GM21723 (cell line): ENCODE measurements at regions not wholly inside any gene's neighbourhood (a gene's known extent, or its start where the extent isn't known, plus 50 kb on each side); places are given as distances from the start of the nearest gene placed in this dataset.

Experiments used
- ATAC-seq: cut with Tn5 transposase; IDR thresholded peaks from one replicate; pipeline ENCODE4 v1.9.1; 2021; ENCODE audit warnings: mild to moderate bottlenecking, moderate library complexity; ENCODE audit not compliant: unreplicated experiment

GRCh38 chr14:101359221-101360053, 201.9 kb upstream of the DIO3 start:
- ATAC-seq = no peak

- no peak for ATAC-seq
Measured at GRCh38 chr14:101360054-101360911, 201.0 kb upstream of the DIO3 start.

- ATAC-seq = no peak
Measured at GRCh38 chr14:101361044-101361443, 200.3 kb upstream of the DIO3 start.

- no peak for ATAC-seq
Measured at GRCh38 chr14:101361451-101362433, 199.6 kb upstream of the DIO3 start.

GRCh38 chr14:101362529-101363260, 198.6 kb upstream of the DIO3 start:
- no peak for ATAC-seq

GRCh38 chr14:101363261-101363555, 198.1 kb upstream of the DIO3 start:
- ATAC-seq = no peak

GRCh38 chr14:101363880-101364391, 197.4 kb upstream of the DIO3 start:
- no peak for ATAC-seq

GRCh38 chr14:101364503-101365328, 196.6 kb upstream of the DIO3 start:
- no peak for ATAC-seq

GRCh38 chr14:101365329-101366158, 195.8 kb upstream of the DIO3 start:
- ATAC-seq = no peak

GRCh38 chr14:101367421-101368261, 193.7 kb upstream of the DIO3 start:
- no peak for ATAC-seq

- ATAC-seq = no peak
Measured at GRCh38 chr14:101368629-101369028, 192.7 kb upstream of the DIO3 start.

- no peak for ATAC-seq
Measured at GRCh38 chr14:101369194-101369915, 191.9 kb upstream of the DIO3 start.

GRCh38 chr14:101369916-101370592, 191.2 kb upstream of the DIO3 start:
- no peak for ATAC-seq

GRCh38 chr14:101370593-101371569, 190.4 kb upstream of the DIO3 start:
- no peak for ATAC-seq
